Neural cell (in vitro differentiated cells): ENCODE measurements at regions not wholly inside any gene's neighbourhood (a gene's known extent, or its start where the extent isn't known, plus 50 kb on each side); places are given as distances from the start of the nearest gene placed in this dataset.

Experiments
- EP300 ChIP-seq: fragments of 450-650 bp; conservative IDR thresholded peaks from 2 replicates; pipeline ENCODE4 v1.6.1; 2014; ENCODE audit warnings: antibody characterized with exemption, mild to moderate bottlenecking, moderate library complexity; ENCODE audit not compliant: poor library complexity, severe bottlenecking
- EZH2 ChIP-seq: fragments of 200-600, 300-800 bp; shearing (Covaris generic), sonication (generic); IDR thresholded peaks from 2 replicates; pipeline ENCODE4 v1.6.1; 2014; ENCODE audit warnings: antibody characterized with exemption, low read length, borderline replicate concordance, mild to moderate bottlenecking; ENCODE audit not compliant: insufficient read depth, poor library complexity, severe bottlenecking
- MXI1 ChIP-seq: fragments of 450-650 bp; conservative IDR thresholded peaks from 2 replicates; pipeline ENCODE4 v1.6.1; 2014; ENCODE audit warnings: antibody characterized with exemption, mild to moderate bottlenecking; ENCODE audit not compliant: poor library complexity, severe bottlenecking
- POLR2AphosphoS5 ChIP-seq: IDR thresholded peaks from 2 replicates; pipeline ENCODE4 v1.6.1; 2012
- RAD21 ChIP-seq: fragments of 450-650 bp; conservative IDR thresholded peaks from 2 replicates; pipeline ENCODE4 v1.6.1; 2014; ENCODE audit warnings: antibody characterized with exemption, mild to moderate bottlenecking, moderate library complexity
- SMC3 ChIP-seq: fragments of 450-650 bp; conservative IDR thresholded peaks from 2 replicates; pipeline ENCODE4 v1.6.1; 2014; ENCODE audit warnings: antibody characterized with exemption, mild to moderate bottlenecking, moderate library complexity; ENCODE audit not compliant: poor library complexity
- TAF1 ChIP-seq: IDR thresholded peaks from 2 replicates; pipeline ENCODE4 v1.6.1; 2012; ENCODE audit warnings: low read depth
- TF ChIP-seq, protein P1 (sequence below): fragments of 450-650 bp; IDR thresholded peaks from 2 replicates; pipeline ENCODE4 v1.5.1; 2014; ENCODE audit warnings: antibody characterized with exemption, mild to moderate bottlenecking, moderate library complexity; ENCODE audit not compliant: poor library complexity, severe bottlenecking
- TF ChIP-seq, protein P2 (sequence below): IDR thresholded peaks from 2 replicates; pipeline ENCODE4 v1.6.1; 2012; ENCODE audit warnings: borderline replicate concordance

DNA sequence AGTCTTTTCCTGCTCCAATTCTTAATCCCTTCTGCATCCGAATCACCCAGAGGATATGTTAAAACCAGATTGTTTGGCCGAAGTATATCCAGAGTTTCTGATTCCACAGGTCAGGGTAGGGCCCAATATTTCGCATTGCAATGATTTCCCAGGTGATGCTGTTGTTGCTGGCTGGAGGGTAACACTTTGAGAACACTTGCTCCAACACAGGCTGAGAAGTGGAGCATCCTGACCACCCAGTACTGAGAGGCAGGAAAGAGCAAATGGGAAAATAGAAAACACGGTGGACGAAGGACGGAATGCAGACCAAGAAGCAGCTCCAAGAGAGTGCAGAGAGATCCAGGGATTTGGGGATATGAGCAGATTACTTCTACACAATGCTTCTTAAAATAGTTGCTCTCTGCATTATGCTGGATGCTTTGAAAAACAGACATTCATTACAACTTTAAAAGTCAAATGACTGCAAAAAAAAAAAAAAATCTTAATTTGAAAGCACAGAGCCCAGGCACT lies 362.2 kb upstream of the SLC14A2 start:
- TF ChIP-seq EZH2 (no peak), EP300 (no peak), MXI1 (no peak), TAF1 (no peak), RAD21 (no peak), POLR2AphosphoS5 (no peak), SMC3 (no peak)
- TF ChIP-seq, protein P1, sequence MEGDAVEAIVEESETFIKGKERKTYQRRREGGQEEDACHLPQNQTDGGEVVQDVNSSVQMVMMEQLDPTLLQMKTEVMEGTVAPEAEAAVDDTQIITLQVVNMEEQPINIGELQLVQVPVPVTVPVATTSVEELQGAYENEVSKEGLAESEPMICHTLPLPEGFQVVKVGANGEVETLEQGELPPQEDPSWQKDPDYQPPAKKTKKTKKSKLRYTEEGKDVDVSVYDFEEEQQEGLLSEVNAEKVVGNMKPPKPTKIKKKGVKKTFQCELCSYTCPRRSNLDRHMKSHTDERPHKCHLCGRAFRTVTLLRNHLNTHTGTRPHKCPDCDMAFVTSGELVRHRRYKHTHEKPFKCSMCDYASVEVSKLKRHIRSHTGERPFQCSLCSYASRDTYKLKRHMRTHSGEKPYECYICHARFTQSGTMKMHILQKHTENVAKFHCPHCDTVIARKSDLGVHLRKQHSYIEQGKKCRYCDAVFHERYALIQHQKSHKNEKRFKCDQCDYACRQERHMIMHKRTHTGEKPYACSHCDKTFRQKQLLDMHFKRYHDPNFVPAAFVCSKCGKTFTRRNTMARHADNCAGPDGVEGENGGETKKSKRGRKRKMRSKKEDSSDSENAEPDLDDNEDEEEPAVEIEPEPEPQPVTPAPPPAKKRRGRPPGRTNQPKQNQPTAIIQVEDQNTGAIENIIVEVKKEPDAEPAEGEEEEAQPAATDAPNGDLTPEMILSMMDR: no peak
- TF ChIP-seq, protein P2, sequence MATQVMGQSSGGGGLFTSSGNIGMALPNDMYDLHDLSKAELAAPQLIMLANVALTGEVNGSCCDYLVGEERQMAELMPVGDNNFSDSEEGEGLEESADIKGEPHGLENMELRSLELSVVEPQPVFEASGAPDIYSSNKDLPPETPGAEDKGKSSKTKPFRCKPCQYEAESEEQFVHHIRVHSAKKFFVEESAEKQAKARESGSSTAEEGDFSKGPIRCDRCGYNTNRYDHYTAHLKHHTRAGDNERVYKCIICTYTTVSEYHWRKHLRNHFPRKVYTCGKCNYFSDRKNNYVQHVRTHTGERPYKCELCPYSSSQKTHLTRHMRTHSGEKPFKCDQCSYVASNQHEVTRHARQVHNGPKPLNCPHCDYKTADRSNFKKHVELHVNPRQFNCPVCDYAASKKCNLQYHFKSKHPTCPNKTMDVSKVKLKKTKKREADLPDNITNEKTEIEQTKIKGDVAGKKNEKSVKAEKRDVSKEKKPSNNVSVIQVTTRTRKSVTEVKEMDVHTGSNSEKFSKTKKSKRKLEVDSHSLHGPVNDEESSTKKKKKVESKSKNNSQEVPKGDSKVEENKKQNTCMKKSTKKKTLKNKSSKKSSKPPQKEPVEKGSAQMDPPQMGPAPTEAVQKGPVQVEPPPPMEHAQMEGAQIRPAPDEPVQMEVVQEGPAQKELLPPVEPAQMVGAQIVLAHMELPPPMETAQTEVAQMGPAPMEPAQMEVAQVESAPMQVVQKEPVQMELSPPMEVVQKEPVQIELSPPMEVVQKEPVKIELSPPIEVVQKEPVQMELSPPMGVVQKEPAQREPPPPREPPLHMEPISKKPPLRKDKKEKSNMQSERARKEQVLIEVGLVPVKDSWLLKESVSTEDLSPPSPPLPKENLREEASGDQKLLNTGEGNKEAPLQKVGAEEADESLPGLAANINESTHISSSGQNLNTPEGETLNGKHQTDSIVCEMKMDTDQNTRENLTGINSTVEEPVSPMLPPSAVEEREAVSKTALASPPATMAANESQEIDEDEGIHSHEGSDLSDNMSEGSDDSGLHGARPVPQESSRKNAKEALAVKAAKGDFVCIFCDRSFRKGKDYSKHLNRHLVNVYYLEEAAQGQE: no peak
